ENCODE measurements at regions not wholly inside any gene's neighbourhood (a gene's known extent, or its start where the extent isn't known, plus 50 kb on each side); places are given as distances from the start of the nearest gene placed in this dataset.

DNA sequence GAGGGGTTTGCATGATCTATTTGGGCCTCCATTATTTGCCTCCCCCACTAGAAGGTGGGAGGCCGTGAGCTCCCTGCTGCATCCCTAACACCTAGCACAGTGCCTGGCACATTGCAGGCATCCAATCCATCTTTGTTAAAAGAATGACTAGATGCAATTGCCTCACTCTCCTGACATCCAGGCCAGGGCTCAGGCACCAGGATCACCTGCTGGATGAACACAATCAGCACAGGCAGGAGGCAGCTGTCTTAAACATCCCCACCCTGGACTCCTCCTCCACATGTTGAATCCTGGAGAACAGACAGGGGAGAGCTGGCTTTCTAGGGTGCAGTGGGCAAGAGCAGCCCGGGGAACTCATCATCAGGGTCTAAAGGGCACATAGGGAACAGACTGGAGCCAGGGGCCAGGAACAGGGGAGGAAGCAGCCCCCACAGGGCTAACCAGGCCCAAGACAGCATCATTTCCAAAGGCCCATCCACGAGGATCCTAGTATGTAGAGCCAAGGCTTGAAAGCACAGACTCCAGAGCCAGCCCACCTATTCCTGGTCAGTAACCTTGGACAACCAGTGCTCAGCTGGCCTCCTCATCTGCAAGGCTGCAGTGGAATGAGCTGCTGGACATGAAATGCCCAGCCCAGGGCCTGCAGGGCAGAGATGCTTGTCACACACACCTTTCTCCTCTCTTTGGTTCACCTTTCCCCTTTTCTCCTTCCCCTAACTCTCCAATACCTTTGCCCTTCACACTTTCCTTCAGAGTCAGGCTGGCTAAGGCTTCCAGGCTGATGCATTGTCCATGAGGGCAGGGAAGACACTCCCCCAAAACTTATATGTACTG lies 254.4 kb upstream of the TLE3 start:
- no peak for TF ChIP-seq POLR2A (IDR thresholded peaks at IDR 0.05; ENCODE audit: low read depth, low read length)
- TF ChIP-seq, protein P1, sequence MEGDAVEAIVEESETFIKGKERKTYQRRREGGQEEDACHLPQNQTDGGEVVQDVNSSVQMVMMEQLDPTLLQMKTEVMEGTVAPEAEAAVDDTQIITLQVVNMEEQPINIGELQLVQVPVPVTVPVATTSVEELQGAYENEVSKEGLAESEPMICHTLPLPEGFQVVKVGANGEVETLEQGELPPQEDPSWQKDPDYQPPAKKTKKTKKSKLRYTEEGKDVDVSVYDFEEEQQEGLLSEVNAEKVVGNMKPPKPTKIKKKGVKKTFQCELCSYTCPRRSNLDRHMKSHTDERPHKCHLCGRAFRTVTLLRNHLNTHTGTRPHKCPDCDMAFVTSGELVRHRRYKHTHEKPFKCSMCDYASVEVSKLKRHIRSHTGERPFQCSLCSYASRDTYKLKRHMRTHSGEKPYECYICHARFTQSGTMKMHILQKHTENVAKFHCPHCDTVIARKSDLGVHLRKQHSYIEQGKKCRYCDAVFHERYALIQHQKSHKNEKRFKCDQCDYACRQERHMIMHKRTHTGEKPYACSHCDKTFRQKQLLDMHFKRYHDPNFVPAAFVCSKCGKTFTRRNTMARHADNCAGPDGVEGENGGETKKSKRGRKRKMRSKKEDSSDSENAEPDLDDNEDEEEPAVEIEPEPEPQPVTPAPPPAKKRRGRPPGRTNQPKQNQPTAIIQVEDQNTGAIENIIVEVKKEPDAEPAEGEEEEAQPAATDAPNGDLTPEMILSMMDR (conservative IDR thresholded peaks at IDR 0.05; ENCODE audit: low read depth, low read length) = no peak
- TF ChIP-seq MXI1 (IDR thresholded peaks at IDR 0.05; ENCODE audit: borderline replicate concordance, low read depth, low read length) = no peak
